ENCODE measurements at regions not wholly inside any gene's neighbourhood (a gene's known extent, or its start where the extent isn't known, plus 50 kb on each side); places are given as distances from the start of the nearest gene placed in this dataset.

DNA sequence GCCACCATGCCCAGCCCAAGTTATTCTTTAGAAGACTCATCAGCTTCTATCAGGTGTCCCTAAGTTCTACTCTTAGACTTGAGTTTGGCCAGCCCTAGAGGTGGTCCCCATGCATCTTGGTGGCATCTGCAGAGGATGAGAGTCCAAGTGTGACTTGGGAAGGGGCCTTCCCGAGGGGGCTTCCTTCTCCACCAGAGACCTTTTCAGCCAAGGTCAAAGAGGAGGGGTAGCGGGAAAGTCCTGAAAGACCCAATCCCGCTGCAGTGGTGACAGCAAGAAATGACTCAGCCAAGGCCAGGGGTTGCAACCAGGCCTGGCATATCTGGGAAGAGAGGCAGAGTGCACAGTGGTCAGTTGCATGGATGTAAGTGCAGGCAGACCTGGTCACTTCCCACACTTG lies 61.7 kb upstream of the MGMT start:
- no peak for DNase-seq (ENCODE audit: low read depth)

DNA sequence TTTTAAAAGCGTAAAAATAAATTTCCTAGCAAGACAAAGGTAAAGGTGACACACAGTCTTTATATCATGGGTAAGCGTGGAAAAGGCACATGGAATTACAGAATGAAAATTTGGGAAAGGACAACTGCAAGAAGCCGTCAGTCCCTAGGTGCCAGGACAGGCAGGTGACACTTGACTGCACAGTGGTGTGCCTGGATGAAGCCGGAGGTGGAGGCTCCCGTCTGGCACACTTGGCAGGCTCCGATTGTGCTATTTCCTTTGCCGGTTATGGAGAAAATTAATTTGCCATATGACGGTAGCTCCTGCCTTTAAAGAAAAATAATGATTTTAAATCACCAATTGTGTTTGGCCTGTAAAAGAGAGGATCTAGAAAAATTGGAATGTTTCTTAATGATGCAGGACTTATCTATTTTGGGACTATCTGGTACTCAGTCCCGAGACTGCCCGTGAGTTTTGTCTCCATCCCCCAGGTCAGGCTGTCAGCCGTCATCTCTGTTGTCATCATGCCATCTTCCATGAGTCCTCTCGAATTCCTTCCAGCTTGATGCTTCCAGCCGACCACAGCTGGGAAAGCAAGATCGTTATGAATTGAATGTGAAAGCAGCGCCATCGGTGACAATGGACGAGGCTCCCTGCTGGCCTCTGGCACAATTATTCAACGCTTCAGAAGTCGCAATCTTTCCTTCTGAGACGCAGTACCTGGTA lies 56.2 kb upstream of the MGMT start:
- DNase-seq (ENCODE audit: low read depth), result no peak

DNA sequence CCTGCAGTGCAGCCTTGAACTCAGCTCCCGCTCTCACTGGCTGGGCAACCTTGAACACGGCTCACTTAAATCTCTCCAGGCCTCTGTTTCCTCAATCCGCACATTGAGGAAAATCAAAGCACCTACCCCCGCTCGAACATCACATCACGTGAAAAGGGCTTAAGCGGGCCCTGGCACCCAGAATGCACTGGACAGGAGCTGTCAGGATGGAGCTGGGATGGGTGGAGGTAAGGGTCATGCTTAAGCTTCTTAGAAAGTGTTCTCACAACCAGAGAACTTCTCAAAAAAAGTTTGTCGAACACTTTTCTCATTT lies 55.7 kb upstream of the MGMT start:
- DNase-seq (ENCODE audit: low read depth), result no peak

DNA sequence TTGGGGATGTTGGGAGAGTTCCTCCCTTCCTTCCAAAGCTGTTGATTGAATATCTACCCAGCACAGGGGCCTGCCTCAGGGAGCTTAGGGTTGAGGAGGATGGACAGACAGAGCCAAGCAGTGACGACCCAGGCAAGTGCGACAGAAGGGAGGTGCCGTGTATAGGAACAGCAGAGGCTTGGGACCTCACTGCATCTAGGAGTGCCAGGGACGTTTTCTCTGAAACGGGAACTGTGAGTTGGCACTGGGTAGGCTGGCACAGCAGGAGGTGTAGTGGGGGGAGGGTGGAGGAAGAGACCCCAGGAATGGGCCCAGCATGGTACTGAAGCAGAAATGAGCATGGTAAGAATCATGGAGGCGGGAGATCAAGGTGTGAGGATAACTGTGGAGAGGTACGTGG lies 55.3 kb upstream of the MGMT start:
- no peak for DNase-seq (ENCODE audit: low read depth)

DNA sequence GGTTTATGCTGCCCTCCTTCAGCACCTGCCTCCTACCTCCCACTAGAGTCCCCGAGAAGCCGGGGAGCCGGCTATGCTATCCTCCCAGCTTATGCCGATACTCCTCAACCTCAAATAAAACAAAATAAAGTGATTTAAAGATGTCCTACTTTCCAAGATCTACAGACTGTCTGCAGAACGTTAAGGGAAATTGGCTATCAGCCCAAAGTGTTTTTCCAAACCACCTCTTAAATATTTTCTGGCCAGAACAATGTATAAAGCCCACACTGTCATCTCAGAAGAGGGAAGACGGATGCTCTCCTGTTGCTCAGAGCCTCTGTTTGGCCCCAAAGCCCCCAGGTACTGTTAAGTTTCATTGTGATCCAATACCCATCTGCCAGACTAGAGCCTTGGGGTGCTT lies 54.0 kb upstream of the MGMT start:
- DNase-seq (ENCODE audit: low read depth), result no peak

DNA sequence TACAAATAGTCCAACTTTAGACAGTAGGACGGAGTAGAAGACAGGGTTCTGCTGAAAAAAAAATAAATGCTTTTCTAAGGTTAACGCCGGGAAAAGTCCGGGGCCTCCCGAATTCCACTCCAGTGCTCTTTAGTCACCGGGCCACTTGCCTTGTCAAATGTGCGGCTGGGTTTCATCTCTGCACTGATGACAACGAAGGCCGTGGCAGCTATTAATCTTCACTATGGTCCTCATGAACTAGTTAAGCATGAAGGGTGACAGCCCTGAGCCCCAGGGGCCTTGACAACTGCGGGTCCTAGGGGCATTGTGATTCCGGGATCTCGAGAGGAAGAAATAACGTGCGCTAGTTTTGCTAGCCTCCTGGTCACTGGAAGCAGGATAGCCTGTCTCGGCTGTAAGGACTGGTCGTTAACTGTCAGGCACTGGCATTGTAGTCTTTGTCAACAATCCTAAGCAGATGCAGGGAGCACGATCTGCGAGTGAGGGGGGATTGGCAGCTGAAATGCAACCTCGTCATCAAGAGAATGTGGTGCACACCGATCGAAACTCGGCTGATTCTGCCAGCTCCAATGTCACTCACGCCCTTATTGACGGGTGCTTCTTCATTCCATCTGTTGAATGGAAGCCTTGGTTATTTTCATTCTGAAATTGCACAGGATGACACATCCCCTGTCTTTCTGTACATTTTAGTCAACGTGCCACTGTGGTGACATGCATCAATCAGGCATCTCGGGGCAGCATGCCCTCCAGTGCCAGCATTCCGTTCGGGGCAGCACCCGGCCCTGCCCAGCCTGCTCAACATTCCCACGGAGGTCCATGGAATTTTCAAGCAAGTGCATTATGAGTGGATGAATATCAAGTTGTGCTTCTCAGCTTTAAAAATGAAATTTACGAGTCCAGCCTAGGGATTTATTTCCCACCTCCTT lies 51.6 kb upstream of the MGMT start:
- DNase-seq (ENCODE audit: low read depth), result no peak

DNA sequence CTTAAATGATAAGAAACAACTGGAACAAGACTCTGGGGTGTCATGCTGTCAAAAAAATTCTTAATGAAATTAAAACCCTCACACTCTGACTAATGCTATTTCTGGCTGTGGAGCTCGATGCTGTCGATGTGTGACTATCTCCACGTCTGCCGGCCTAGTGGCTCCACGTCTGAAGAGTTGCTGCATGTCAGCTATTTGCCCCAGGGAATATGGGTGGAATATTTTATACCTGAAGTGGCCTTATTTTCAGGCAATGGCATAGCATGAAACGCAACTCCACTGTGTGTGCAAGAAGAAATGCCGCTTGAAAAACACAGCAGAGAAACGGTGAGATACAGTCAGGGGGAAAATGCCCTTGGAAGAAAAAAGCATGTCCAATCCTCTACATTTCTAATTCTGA lies 50.9 kb upstream of the MGMT start:
- DNase-seq (ENCODE audit: low read depth), result no peak

DNA sequence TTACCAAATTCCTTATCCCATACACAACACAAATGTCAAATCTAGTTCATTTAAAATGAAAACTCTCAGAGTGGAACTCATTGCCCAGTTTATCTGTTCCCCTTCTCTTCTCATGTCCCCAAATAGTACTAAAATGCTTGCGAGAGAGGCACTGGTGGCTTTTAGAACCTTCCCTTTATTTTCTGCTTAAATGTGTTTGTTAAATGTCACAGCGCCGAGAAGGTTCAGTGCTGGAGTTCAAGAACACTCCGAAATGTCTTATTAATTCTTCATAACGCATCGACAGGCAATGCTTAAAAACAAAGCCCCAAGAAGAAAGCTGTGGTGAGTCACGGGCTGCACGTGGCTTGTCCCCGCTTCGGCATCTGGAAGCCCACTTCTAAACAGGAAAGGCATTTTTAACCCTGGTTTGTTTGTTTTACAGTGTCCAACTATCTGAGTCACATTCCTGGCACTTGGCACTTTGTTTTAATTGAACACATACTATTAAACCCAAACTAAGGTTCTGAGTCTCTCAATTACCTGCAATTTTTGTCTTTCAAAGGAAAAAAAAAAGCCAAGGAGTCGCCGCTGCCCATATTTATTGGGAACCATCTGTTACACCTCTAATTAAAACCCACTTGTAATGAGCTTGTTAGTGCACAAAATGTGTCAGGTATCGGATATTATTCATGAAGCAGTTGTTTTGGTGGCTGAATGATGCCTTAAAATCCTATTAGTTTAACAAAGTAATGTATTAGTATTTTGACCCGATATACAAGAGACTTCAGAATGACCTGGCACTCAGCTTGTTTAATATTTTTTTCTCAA lies 49.9 kb upstream of the MGMT start:
- DNase-seq (ENCODE audit: low read depth), result peak; percentile 19
